GM12891 (cell line): ENCODE measurements at regions not wholly inside any gene's neighbourhood (a gene's known extent, or its start where the extent isn't known, plus 50 kb on each side); places are given as distances from the start of the nearest gene placed in this dataset.

Experiments
- PAX5 ChIP-seq: IDR thresholded peaks from 2 replicates; pipeline ENCODE4 v1.6.1; 2011; ENCODE audit warnings: low read length, moderate library complexity, mild to moderate bottlenecking; ENCODE audit not compliant: insufficient read depth, severe bottlenecking
- POLR2A ChIP-seq: IDR thresholded peaks from 2 replicates; pipeline ENCODE4 v1.6.1; 2011; ENCODE audit warnings: low read depth, low read length, control low read depth
- POLR2AphosphoS5 ChIP-seq: IDR thresholded peaks from 2 replicates; pipeline ENCODE4 v1.6.1; 2011; ENCODE audit warnings: low read depth, low read length, control low read depth
- POU2F2 ChIP-seq: IDR thresholded peaks from 2 replicates; pipeline ENCODE4 v1.6.1; 2011; ENCODE audit warnings: low read depth, mild to moderate bottlenecking, control low read depth, low read length, moderate library complexity
- SPI1 ChIP-seq: IDR thresholded peaks from 2 replicates; pipeline ENCODE4 v1.6.1; 2011; ENCODE audit warnings: low read depth, low read length, control low read depth
- TAF1 ChIP-seq: IDR thresholded peaks from 2 replicates; pipeline ENCODE4 v1.6.1; 2011; ENCODE audit warnings: low read depth, low read length, control low read depth

- TF ChIP-seq TAF1 (no peak), POLR2A (no peak), POLR2AphosphoS5 (no peak), PAX5 (no peak), SPI1 (no peak), POU2F2 (no peak)
Measured at GRCh38 chr4:96012687-96013086, 172.8 kb downstream of the PDHA2 start.
